ENCODE measurements at regions not wholly inside any gene's neighbourhood (a gene's known extent, or its start where the extent isn't known, plus 50 kb on each side); places are given as distances from the start of the nearest gene placed in this dataset.

DNA sequence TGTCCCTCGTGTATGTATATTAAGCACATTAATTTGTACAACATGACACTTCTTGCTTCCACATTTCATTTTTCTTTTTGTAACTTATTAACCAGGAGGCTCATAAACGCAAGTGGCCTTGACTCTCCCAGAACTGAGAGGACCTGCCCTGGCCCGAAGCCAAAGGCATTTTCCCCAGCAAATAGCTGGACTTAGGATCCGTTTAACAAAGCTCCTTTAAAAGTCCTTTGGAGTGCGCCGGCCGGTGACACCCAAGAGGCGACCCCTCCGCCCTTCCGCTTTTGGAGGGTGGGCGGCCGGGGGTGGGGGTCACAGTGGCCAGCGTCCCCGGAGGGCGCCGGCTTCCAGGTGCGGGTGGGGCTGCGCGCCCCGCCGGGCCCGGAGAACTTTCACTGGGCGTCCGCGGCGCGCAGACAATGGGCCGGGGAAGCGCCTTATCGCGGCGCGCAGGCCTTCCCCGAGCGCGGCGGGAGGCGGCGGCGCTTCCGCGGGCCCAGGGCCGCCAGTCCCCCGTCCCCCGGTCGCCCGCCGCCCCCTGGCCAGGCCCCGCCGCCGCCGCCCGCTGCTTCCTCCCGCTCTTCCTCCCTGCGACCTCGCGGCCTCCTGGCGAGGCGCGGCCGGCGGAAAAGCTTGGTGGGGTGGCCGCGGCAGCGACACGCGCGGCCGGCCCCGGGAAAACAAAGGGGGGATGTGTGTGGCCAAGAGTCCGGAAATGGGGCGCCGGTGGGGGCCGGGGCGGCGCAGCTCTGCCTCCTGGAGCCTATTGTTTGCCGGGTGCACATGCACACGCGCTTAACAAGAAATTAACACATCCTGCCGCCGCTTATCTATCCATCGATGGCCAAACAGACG is 613.4 kb downstream of the MCTP2 start:
- TF ChIP-seq, protein P1, sequence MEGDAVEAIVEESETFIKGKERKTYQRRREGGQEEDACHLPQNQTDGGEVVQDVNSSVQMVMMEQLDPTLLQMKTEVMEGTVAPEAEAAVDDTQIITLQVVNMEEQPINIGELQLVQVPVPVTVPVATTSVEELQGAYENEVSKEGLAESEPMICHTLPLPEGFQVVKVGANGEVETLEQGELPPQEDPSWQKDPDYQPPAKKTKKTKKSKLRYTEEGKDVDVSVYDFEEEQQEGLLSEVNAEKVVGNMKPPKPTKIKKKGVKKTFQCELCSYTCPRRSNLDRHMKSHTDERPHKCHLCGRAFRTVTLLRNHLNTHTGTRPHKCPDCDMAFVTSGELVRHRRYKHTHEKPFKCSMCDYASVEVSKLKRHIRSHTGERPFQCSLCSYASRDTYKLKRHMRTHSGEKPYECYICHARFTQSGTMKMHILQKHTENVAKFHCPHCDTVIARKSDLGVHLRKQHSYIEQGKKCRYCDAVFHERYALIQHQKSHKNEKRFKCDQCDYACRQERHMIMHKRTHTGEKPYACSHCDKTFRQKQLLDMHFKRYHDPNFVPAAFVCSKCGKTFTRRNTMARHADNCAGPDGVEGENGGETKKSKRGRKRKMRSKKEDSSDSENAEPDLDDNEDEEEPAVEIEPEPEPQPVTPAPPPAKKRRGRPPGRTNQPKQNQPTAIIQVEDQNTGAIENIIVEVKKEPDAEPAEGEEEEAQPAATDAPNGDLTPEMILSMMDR (IDR thresholded peaks at IDR 0.05; ENCODE audit: low read depth, low read length), result no peak

DNA sequence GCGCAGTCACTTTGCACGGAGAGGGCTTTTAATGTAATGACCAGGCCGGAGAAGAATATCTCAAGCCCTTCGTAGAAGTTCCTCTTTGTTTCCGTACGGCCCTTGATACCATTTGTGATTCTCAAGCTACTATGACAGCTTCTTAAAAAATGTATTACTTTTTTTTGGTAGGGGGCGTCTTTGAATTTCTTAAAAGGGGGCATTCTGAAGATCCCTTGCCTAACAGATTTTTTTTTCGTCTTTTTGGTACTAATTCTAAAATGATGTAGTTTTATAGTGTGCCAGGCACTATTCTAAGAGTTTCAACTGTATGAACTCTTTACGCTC is 614.0 kb downstream of the MCTP2 start:
- TF ChIP-seq, protein P1 (IDR thresholded peaks at IDR 0.05; ENCODE audit: low read depth, low read length), result no peak

More for the DNA sequence above, 613.4 kb downstream of the MCTP2 start:
- no peak overlapping the region for H3K4me3 ChIP-seq (ENCODE audit: low read depth, low read length)

DNA sequence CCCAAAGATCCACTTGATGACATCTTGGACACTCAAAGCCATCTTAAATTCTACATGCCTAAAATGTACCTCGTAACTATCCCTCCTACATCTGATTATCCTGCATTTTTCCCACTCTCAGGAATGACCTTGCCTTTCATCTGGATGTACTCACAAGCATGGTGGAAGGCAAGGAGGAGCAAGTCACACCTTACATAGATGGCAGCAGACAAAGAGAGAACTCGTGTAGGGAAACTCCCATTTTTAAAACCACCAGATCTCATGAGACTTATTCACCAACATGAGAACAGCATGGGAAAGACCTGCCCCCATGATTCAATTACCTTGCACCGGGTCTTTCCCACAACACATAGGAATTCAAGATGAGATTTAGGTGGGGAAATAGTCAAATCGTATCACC is 616.0 kb downstream of the MCTP2 start:
- no peak overlapping the region for H3K4me3 ChIP-seq (ENCODE audit: low read depth, low read length)
- TF ChIP-seq, protein P1 (IDR thresholded peaks at IDR 0.05; ENCODE audit: low read depth, low read length), result no peak

More for the DNA sequence above, 614.0 kb downstream of the MCTP2 start:
- H3K4me3 ChIP-seq (ENCODE audit: low read depth, low read length), result no peak overlapping the region

DNA sequence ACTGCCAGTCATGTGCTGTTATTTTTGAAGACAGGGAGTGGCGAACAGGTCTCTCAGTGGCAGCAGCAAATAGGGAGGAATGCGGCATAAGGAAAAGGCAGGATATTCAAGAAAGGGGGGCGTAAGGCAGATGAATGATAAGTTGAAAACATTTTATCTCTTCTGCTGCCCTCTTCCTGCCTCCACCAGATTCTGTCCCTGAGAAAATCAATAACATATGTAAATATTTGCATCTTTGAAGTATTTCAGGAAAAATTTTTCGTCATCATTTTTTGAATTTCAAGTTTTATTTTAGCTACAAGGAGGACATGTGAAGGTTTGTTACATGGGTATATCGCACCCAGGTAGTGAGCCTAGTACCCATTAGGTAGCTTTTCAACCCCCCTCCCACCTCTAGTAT is 616.7 kb downstream of the MCTP2 start:
- TF ChIP-seq, protein P1 (IDR thresholded peaks at IDR 0.05; ENCODE audit: low read depth, low read length), result no peak
- H3K4me3 ChIP-seq (ENCODE audit: low read depth, low read length), result no peak overlapping the region

DNA sequence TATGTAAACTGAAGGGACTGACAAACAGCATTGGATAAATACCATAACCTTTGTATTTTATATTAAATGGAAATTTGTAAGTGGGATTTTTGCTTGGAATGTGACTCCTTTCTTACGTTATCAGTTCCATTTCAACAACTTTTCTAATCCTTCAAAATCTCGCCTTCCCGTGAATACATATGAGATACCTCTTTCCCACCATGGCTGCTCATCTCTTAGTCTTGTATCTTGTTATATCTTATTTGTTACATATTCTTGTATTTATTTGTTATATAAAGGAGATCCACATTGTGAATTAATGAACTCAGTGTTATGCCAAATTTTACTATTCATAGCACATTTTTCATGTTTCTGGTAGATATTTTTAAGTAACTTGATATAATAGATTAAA is 623.7 kb downstream of the MCTP2 start:
- H3K4me3 ChIP-seq (ENCODE audit: low read depth, low read length), result no peak overlapping the region
- TF ChIP-seq, protein P1 (IDR thresholded peaks at IDR 0.05; ENCODE audit: low read depth, low read length), result no peak

DNA sequence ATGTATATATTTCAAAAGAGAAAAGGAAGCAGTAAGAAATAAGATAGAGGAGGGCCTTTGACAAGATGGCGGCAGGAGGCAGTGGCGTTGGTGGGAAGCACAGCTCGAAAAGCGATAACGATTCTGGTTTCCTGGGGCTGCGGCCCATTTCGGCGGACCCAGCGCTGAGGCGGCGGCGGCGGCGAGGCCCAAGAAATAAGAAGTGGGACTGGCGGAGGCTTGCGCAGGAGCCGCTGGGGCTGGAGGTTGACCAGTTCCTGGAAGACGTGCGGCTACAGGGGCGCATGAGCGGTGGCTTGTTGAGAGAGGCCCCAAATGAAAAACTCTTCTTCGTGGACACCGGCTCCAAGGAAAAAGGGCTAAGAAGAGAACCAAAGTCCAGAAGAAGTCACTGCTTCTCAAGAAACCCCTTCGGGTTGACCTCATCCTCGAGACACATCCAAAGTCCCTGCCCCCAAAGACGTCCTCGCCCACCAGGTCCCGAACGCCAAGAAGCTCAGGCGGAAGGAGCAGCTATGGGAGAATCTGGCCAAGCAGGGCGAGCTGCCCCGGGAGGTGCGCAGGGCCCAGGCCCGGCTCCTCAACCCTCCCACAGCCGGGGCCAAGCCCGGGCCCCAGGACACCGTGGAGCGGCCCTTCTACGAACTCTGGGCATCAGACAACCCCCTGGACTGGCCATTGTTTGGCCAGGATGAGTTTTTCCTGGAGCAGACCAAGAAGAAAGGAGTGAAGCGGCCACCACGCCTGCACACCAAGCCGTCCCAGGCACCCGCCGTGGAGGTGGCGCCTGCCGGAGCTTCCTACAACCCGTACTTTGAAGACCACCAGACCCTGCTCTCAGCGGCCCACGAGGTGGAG is 624.3 kb downstream of the MCTP2 start:
- TF ChIP-seq, protein P1 (IDR thresholded peaks at IDR 0.05; ENCODE audit: low read depth, low read length), result no peak
- no peak overlapping the region for H3K4me3 ChIP-seq (ENCODE audit: low read depth, low read length)
